GM20000 (cell line): ENCODE measurements at regions not wholly inside any gene's neighbourhood (a gene's known extent, or its start where the extent isn't known, plus 50 kb on each side); places are given as distances from the start of the nearest gene placed in this dataset.

Source experiments
- DNase-seq: peaks from one replicate; pipeline ENCODE4 v3.0.0; 2012; ENCODE audit warnings: low spot score
- TF ChIP-seq, protein P1 (sequence below): IDR thresholded peaks from 2 replicates; pipeline ENCODE4 v1.5.1; 2012; ENCODE audit warnings: mild to moderate bottlenecking, control low read depth; ENCODE audit errors: extremely low read depth, missing control alignments

DNA sequence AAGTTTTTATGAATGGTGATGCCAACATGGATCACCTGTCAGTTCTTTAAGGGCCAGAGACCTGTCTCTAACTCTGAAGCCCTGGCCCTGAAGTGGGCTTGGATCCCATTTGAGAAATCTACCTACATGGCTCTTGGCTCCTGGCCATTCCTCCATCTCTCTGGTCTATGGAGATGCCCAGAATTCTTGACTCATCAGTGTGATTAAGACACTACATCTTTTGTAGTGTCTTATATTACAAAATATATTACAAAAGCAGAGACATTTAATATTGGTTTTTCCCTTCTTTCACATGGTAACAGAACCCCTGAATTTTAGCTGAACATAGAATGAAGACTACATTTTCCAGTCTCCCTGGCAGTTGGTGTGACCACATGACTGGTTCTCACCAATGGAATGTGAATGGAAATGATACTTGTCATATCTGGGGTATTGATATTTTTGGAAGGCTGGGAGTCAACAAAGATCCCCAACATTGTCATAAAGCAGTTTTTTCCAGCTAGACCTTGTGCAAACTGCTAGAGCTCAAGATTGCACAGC is 198.3 kb downstream of the SREK1 start:
- TF ChIP-seq, protein P1, sequence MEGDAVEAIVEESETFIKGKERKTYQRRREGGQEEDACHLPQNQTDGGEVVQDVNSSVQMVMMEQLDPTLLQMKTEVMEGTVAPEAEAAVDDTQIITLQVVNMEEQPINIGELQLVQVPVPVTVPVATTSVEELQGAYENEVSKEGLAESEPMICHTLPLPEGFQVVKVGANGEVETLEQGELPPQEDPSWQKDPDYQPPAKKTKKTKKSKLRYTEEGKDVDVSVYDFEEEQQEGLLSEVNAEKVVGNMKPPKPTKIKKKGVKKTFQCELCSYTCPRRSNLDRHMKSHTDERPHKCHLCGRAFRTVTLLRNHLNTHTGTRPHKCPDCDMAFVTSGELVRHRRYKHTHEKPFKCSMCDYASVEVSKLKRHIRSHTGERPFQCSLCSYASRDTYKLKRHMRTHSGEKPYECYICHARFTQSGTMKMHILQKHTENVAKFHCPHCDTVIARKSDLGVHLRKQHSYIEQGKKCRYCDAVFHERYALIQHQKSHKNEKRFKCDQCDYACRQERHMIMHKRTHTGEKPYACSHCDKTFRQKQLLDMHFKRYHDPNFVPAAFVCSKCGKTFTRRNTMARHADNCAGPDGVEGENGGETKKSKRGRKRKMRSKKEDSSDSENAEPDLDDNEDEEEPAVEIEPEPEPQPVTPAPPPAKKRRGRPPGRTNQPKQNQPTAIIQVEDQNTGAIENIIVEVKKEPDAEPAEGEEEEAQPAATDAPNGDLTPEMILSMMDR: no peak
- DNase-seq: no peak

DNA sequence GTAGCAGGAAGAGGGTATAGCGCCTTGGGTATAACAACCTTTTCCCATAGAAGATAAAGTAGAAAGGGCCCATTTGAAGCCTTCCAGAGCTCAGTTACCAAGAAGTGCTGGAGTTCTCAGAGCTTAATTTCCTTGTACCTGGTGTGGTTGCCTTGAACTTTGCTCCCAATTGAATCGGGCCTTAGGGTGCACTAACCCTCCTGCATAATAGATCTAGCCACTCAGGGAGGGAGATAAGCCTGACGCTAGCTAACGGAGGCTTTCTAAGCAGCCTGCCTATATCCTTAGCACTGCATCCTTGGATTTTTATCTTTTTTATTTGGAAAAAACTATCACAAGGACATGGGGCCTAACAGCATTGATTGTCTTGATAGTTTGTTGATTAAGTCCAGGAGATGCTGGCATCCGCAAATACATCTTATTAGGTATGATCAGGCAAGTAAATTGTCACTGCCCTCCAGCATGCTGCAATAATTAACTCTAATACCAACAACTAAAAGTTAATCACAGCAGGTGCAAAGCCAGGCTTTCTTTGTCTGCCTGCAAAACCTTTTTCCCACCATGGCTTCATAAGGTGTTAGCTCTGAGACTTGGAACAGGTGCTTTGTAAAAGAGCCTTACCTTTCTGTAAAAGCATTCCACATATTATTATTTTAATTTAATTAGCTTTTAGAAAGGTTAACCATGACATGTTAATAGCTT is 199.4 kb downstream of the SREK1 start:
- TF ChIP-seq, protein P1: no peak
- no peak for DNase-seq

DNA sequence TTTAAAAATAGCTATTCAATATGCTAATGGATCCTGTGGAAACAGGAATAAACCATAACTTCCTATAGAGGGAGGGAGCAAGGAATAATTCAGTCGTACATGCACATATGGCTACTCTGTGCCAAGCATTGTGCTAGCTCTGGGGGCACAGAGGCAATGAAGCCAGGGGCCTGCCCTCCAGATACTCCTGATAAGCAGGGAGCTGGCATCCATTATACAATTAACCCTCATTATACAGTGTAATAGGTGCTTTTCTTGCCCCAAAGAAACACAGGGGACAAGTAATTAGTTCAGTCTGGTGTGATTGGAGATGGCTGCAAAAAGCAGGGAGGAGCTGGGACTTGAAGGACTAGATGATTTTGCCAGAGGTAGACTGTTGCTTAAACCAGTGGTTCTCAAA is 200.4 kb downstream of the SREK1 start:
- no peak for DNase-seq
- TF ChIP-seq, protein P1: no peak

DNA sequence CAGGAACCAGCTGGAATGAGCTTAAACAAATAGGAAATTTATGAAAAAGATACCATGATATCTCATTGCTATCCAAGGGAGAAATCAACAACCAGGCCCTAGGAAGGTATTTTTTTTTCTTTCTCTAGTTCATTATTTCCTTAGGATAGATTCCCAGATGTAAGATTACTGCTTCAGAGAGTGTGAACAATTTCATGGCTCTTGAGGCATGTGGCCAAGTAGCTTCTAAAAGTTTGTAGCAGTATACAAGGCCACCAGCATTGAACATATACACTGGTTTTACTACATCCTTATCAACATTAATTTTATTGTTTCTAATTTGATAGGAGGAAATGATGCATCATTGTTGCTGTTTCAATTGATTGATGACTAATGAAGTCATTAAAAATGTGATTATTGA is 201.2 kb downstream of the SREK1 start:
- TF ChIP-seq, protein P1: no peak
- DNase-seq: no peak

DNA sequence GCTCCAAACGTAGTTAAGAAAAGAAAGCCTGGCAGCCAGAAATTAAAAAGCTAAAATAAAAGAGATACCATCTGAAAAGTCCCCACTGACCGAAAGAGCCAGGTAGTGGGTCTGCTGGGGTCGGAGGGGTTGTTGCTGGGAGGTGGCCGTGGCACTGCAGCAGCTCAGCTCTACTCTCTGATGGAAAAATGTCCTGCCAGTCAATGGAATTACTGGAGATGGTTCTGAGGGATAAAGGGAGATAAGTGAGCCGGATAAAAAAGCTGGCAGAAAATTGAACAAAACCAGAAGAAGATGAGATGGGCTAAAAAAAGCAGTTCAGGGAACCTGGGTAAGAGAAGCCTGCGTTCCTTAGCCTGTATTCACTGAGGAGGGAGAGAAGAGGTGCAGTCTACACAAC is 202.8 kb downstream of the SREK1 start:
- TF ChIP-seq, protein P1: no peak
- no peak for DNase-seq

DNA sequence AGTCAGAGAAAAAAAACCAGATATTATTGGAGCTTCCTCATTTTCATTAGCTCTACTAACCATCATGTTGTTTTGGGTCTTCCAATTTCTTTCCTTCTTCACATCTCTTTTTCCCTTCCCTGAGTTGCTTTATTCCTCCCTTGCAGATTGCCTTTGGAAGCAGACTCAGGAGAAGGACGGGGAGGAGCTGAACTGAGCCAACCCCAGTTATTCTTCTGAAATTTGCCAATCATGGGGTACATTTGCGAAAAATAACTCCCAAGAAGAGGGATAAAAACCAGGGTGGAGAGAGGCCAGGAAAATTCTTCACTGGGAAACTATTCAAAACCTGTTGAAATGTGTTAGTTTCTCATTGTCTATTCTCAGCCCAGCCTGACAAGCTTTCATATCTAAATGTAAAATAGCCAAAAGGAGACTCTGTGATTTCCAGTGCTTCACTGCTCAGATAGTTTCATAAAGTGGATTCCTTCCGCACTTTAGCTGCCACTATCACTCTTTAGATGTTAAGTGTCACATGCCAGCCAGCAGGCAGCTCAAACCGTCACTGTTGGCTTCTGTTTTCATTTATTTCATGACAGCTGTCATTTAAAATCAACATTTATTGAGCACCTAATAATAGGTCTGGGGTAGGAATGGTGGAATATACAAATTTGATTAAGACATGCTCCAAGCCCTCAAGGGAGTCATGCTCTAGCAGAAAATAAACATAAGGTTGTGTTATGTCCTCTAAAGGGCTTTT is 204.5 kb downstream of the SREK1 start:
- DNase-seq: no peak
- TF ChIP-seq, protein P1: no peak

DNA sequence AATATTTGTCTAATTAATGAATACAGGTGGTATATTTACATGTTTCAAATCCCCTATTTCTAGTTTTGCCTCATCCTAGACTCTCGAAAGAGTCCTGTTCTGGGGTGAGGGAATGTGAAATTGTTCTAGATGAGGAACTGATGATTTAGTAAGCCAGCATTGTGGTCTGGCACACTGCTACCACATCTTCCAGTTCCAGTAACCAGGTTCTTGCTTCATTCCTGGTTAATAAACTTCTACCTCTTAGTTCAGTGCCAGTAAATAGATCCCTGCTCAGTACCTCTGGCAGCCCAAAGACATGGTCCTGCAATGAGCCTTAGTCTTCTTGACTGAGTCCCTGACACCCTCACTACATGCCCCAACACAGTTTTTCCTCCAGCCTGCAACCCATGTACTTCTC is 207.7 kb downstream of the SREK1 start:
- DNase-seq: no peak
- TF ChIP-seq, protein P1: no peak
